Body of pancreas (tissue), 4 donors: ENCODE measurements at regions not wholly inside any gene's neighbourhood (a gene's known extent, or its start where the extent isn't known, plus 50 kb on each side); places are given as distances from the start of the nearest gene placed in this dataset.

ENCODE experiments used
- POLR2A ChIP-seq, 3 donors: fragments of 450-650 bp; IDR thresholded peaks; one replicate each; pipeline ENCODE4 v1.6.1; 2016; ENCODE audit warnings: antibody characterized with exemption in 3 of 3, mild to moderate bottlenecking in 2 of 3
- TF ChIP-seq, protein P1 (sequence below), 7 experiments: fragments of 450-650 bp in 4 of 7; fragments of 200-600 bp in 3 of 7; sonication (generic) in 3 of 7; IDR thresholded peaks; one replicate each; pipeline ENCODE4 v1.5.1; 2016 to 2019; ENCODE audit warnings: antibody characterized with exemption in 7 of 7

DNA sequence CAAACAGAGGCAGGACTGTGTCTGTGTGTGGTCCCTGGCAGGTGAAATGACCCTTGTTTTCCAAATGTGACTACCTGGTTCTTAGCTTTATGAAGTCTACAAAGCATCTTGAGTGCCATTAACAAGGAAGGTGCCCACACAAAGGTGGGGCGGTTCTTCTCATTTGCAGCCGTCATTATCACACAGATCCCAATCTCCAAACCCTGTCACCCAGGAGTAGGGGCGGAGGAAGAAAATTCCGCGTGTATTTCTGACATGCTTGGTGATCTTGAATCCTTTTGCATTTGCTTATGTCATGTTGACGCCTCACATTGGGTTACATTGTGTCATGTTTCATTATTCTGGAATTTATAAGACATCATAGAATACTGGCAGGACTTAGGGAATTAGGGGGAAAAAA, 277.3 kb downstream of the VRK1 start:
- no peak for TF ChIP-seq POLR2A (IDR thresholded peaks at IDR 0.05)
- TF ChIP-seq, protein P1, sequence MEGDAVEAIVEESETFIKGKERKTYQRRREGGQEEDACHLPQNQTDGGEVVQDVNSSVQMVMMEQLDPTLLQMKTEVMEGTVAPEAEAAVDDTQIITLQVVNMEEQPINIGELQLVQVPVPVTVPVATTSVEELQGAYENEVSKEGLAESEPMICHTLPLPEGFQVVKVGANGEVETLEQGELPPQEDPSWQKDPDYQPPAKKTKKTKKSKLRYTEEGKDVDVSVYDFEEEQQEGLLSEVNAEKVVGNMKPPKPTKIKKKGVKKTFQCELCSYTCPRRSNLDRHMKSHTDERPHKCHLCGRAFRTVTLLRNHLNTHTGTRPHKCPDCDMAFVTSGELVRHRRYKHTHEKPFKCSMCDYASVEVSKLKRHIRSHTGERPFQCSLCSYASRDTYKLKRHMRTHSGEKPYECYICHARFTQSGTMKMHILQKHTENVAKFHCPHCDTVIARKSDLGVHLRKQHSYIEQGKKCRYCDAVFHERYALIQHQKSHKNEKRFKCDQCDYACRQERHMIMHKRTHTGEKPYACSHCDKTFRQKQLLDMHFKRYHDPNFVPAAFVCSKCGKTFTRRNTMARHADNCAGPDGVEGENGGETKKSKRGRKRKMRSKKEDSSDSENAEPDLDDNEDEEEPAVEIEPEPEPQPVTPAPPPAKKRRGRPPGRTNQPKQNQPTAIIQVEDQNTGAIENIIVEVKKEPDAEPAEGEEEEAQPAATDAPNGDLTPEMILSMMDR (IDR thresholded peaks at IDR 0.05), result no peak
